Mucosa of descending colon (tissue), 3 donors: ENCODE measurements at regions not wholly inside any gene's neighbourhood (a gene's known extent, or its start where the extent isn't known, plus 50 kb on each side); places are given as distances from the start of the nearest gene placed in this dataset.

ENCODE experiments used
- ATAC-seq: fragments of 200-7000 bp; cut with Tn5 transposase; one replicate; pipeline ENCODE4 v1.9.1; 2020; ENCODE audit warnings: mild to moderate bottlenecking, moderate library complexity
- DNase-seq, 3 donors: peaks; one replicate each; pipeline ENCODE4 v3.0.0-alpha.2; 2020
- H3K36me3 ChIP-seq: fragments of 200-600 bp; one replicate; pipeline ENCODE4 v1.8.0; 2021; ENCODE audit warnings: low read depth, mild to moderate bottlenecking
- H3K4me1 ChIP-seq: fragments of 200-600 bp; one replicate; pipeline ENCODE4 v1.8.0; 2021; ENCODE audit warnings: low read depth, mild to moderate bottlenecking
- H3K4me3 ChIP-seq: fragments of 200-600 bp; one replicate; pipeline ENCODE4 v1.8.0; 2021; ENCODE audit warnings: mild to moderate bottlenecking
- H3K9me3 ChIP-seq: fragments of 200-600 bp; one replicate; pipeline ENCODE4 v1.8.0; 2021; ENCODE audit warnings: mild to moderate bottlenecking
- intact Hi-C, 2 donors: fragments of 100-400 bp; cut with DNase I in 1 of 2; cut with micrococcal nuclease in 1 of 2; formaldehyde crosslinking; loops; one replicate each; pipeline versions ENCODE4 v1.11.0 to v1.11.1; 2022; cut with DNase I, micrococcal nuclease
- TF ChIP-seq, protein P1 (sequence below): fragments of 200-600 bp; IDR thresholded peaks from one replicate; pipeline ENCODE4 v1.8.0; 2022; ENCODE audit warnings: antibody characterized with exemption, mild to moderate bottlenecking
- donor health status: DM: no; HTN: no; CAD: no; lungs with moderate emphysema.
- donor health status: DM: no; HTN: no; CAD: no.
- donor health status: DM: no; HTN: yes; CAD: no.

DNA sequence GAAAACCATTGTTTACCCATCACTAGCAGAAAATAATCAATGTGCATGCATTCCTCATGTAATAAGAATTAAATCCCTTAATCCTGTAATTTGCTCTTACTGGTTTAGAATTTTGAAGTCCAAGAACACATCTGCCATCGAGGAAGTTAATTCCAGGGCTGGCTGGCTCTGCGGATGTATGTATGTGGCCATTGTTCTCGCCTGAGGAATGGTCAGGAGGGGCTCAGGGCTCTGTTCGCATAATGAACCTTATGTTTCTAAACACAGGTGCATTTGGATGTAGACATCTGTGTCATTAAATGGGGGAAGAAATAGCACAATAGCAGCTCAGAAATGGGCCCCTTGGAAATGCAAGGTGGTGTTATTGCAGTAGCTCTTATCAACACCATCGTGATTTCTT, 148.6 kb upstream of the GAS1 start:
- no peaks in the 10 kb centered on the region for H3K4me1 ChIP-seq
- DNase-seq (no peak), ATAC-seq (no peak)
- no peaks in the 10 kb centered on the region for H3K9me3 ChIP-seq
- H3K36me3 ChIP-seq, result no peaks in the 10 kb centered on the region
- TF ChIP-seq, protein P1, sequence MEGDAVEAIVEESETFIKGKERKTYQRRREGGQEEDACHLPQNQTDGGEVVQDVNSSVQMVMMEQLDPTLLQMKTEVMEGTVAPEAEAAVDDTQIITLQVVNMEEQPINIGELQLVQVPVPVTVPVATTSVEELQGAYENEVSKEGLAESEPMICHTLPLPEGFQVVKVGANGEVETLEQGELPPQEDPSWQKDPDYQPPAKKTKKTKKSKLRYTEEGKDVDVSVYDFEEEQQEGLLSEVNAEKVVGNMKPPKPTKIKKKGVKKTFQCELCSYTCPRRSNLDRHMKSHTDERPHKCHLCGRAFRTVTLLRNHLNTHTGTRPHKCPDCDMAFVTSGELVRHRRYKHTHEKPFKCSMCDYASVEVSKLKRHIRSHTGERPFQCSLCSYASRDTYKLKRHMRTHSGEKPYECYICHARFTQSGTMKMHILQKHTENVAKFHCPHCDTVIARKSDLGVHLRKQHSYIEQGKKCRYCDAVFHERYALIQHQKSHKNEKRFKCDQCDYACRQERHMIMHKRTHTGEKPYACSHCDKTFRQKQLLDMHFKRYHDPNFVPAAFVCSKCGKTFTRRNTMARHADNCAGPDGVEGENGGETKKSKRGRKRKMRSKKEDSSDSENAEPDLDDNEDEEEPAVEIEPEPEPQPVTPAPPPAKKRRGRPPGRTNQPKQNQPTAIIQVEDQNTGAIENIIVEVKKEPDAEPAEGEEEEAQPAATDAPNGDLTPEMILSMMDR, result no peak
- no peak overlapping the region for H3K4me3 ChIP-seq
- intact Hi-C loops, result no loop called here

DNA sequence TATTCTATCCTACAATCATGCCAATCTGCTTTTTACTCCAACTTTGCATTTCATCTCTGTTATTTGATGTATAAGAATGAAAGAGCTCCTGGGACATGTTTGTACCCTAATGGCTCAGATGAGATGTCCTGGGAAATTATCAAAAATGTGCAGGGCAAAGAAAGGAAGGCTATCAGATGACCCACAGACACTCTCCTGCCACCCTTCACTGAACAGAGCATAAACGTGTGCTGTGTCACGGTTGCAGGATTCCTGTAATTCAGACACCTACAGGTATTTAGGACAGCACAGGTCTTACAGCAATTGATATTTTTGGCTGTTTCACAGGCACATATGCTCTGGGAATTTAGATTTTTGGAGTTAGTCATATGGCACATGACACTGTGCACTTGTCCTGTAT, 149.2 kb upstream of the GAS1 start:
- Histone ChIP-seq H3K4me1 (no peaks in the 10 kb centered on the region), H3K9me3 (no peaks in the 10 kb centered on the region), H3K36me3 (no peaks in the 10 kb centered on the region), H3K4me3 (no peak overlapping the region)
- ATAC-seq, result no peak
- DNase-seq, result no peak
- TF ChIP-seq, protein P1, result no peak
- intact Hi-C loops, result no loop called here

DNA sequence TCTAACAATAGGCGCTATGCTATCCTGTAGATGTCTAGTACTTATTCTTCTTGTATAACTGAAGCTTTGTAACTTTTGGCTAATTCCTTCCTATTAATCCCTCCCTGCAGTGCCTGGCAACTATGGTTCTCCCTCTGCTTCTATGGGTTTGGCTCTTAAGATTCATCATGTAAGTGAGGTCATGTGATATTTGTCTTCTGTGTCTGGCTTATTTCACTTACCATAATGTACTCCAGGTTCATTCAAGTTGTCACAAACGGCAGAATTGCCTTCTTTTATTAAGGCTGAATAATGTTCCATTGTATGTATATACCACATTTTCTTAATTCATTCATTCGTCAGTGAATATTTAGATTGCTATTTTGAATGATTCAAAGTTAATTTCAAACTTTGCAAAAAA, 149.9 kb upstream of the GAS1 start:
- TF ChIP-seq, protein P1, result no peak
- intact Hi-C loops, result no loop called here
- Histone ChIP-seq H3K4me1 (no peaks in the 10 kb centered on the region), H3K9me3 (no peaks in the 10 kb centered on the region), H3K4me3 (no peak overlapping the region), H3K36me3 (no peaks in the 10 kb centered on the region)
- DNase-seq (no peak), ATAC-seq (no peak)

DNA sequence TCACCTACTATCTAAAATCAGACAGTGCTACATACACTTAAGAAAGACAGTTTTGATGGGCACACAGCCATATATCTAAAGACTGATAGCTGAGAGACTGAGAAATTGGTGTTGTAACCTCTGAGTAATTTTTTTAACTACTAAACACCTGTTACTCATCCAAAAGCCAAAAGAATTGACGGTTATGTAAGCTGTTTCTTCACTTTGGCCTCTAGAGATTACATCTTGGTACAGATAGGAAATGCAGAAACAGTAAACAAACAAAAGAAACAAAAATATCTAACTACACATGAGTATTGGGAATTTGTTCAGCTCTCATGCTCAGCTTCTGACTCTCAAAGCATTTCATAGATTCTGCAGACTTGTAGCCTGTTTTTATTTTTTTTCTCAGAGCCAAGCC, 152.1 kb upstream of the GAS1 start:
- Histone ChIP-seq H3K4me3 (no peak overlapping the region), H3K4me1 (no peaks in the 10 kb centered on the region), H3K36me3 (no peaks in the 10 kb centered on the region), H3K9me3 (no peaks in the 10 kb centered on the region)
- TF ChIP-seq, protein P1, result no peak
- ATAC-seq (no peak), DNase-seq (no peak)
- intact Hi-C loops, result no loop called here

DNA sequence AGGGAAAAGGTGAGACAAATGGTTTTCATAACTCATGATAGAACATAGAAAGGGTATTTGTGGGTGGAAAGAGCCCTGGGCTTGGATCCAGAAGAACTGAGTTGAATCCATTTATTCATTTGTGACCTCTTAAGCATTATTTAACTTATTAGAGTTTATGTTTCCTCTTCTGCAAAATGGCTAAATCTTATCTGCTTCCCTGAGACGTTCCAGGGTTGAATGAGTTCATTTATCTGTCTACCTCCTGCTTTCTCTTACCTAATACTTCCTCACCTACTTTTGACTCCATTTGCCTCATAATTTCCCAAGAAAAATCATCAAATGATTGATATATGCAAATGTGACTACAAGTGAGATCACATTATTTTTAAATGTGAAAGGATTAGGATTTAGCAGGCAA, 152.7 kb upstream of the GAS1 start:
- DNase-seq (no peak), ATAC-seq (no peak)
- intact Hi-C loops, result no loop called here
- TF ChIP-seq, protein P1, result no peak
- no peak overlapping the region for H3K4me3 ChIP-seq
- no peaks in the 10 kb centered on the region for H3K9me3 ChIP-seq
- no peaks in the 10 kb centered on the region for H3K36me3 ChIP-seq
- H3K4me1 ChIP-seq, result no peaks in the 10 kb centered on the region

DNA sequence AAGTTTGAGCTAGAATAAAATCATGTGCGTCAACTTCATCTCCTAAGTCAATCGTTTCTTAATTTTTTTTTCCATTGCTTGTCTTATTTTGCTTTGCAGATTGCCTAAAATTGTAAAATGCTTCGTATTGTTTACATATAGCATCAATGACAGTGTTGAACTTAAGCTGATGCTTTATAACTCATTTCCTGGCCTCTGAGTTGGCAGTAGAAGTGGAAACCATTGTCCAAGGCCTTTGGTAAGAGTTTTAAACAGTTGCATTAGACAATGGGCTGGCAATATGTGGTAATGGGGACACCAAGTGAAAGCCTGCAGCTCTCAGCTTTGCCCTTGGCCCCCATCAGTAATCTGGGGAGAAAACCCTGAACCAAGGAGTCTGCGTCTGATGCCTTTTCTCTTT, 154.8 kb upstream of the GAS1 start:
- Histone ChIP-seq H3K9me3 (no peaks in the 10 kb centered on the region), H3K4me3 (no peak overlapping the region), H3K4me1 (no peaks in the 10 kb centered on the region), H3K36me3 (no peaks in the 10 kb centered on the region)
- no peak for ATAC-seq
- no peak for DNase-seq
- intact Hi-C loops, result no loop called here
- TF ChIP-seq, protein P1, result no peak
